ENCODE measurements at regions not wholly inside any gene's neighbourhood (a gene's known extent, or its start where the extent isn't known, plus 50 kb on each side); places are given as distances from the start of the nearest gene placed in this dataset.

- no peak for TF ChIP-seq CTCF (IDR thresholded peaks at IDR 0.05; ENCODE audit: insufficient read depth, low read length, poor library complexity, severe bottlenecking)
- TF ChIP-seq EZH2phosphoT487 (conservative IDR thresholded peaks at IDR 0.05; ENCODE audit: low read length) = no peak
These were observed 101.6 kb upstream of the TNS3 start for GRCh38 chr7:47683485-47683898.

All from SU-DHL-6 (cell line).